ENCODE measurements at regions not wholly inside any gene's neighbourhood (a gene's known extent, or its start where the extent isn't known, plus 50 kb on each side); places are given as distances from the start of the nearest gene placed in this dataset.

GRCh38 chr9:90175865-90176264 lies 466.8 kb downstream of the DIRAS2 start:
- TF ChIP-seq CTCF (IDR thresholded peaks at IDR 0.05) (no peak), POLR2AphosphoS5 (IDR thresholded peaks at IDR 0.05) (no peak), POLR2A (IDR thresholded peaks at IDR 0.05) (no peak)

All from upper lobe of left lung (tissue), 4 donors.